T-helper 1 cell treated with Interleukin-12 subunit alpha and Interleukin-12 subunit beta and Interleukin-4 antibody, amounts not matched to agents 30 μg/mL and 1 μg/mL, for 36 hours (primary cell): ENCODE measurements at regions not wholly inside any gene's neighbourhood (a gene's known extent, or its start where the extent isn't known, plus 50 kb on each side); places are given as distances from the start of the nearest gene placed in this dataset.

Experiments
- H3K27ac Mint-ChIP-seq: one replicate; pipeline ENCODE4 v1.8.0; 2021; ENCODE audit warnings: mild to moderate bottlenecking, mixed read lengths
- H3K27me3 Mint-ChIP-seq: one replicate; pipeline ENCODE4 v1.8.0; 2021; ENCODE audit warnings: low read depth, mixed read lengths
- H3K36me3 Mint-ChIP-seq: one replicate; pipeline ENCODE4 v1.8.0; 2021; ENCODE audit warnings: low read depth, mixed read lengths
- H3K4me1 Mint-ChIP-seq: one replicate; pipeline ENCODE4 v1.8.0; 2021; ENCODE audit warnings: low read depth, mixed read lengths
- H3K4me3 Mint-ChIP-seq: one replicate; pipeline ENCODE4 v1.8.0; 2021; ENCODE audit warnings: mild to moderate bottlenecking, moderate library complexity, mixed read lengths
- H3K9me3 Mint-ChIP-seq: one replicate; pipeline ENCODE4 v1.8.0; 2021; ENCODE audit warnings: mixed read lengths

- Mint-ChIP-seq H3K27me3 (peaks cover 22% of the 10 kb centered on the region), H3K27ac (no peak overlapping the region), H3K9me3 (no peaks in the 10 kb centered on the region), H3K4me1 (no peaks in the 10 kb centered on the region), H3K4me3 (no peak overlapping the region), H3K36me3 (no peaks in the 10 kb centered on the region)
Measured at GRCh38 chr3:17983106-17983505, 240.7 kb upstream of the TBC1D5 start.

- H3K27me3 Mint-ChIP-seq = peaks cover 27% of the 10 kb centered on the region
- no peaks in the 10 kb centered on the region for H3K36me3 Mint-ChIP-seq
- H3K9me3 Mint-ChIP-seq = no peaks in the 10 kb centered on the region
- H3K4me3 Mint-ChIP-seq = no peak overlapping the region
- H3K27ac Mint-ChIP-seq = no peak overlapping the region
- no peaks in the 10 kb centered on the region for H3K4me1 Mint-ChIP-seq
Measured at GRCh38 chr3:17982211-17982880, 239.9 kb upstream of the TBC1D5 start.

- H3K4me1 Mint-ChIP-seq = no peaks in the 10 kb centered on the region
- H3K27ac Mint-ChIP-seq = no peak overlapping the region
- no peak overlapping the region for H3K4me3 Mint-ChIP-seq
- no peaks in the 10 kb centered on the region for H3K36me3 Mint-ChIP-seq
- no peaks in the 10 kb centered on the region for H3K9me3 Mint-ChIP-seq
- peaks cover 27% of the 10 kb centered on the region for H3K27me3 Mint-ChIP-seq
Measured at GRCh38 chr3:17980863-17981262, 238.4 kb upstream of the TBC1D5 start.

- no peaks in the 10 kb centered on the region for H3K36me3 Mint-ChIP-seq
- no peak overlapping the region for H3K27ac Mint-ChIP-seq
- H3K4me1 Mint-ChIP-seq = no peaks in the 10 kb centered on the region
- H3K4me3 Mint-ChIP-seq = no peak overlapping the region
- peaks cover 27% of the 10 kb centered on the region for H3K27me3 Mint-ChIP-seq
- no peaks in the 10 kb centered on the region for H3K9me3 Mint-ChIP-seq
Measured at GRCh38 chr3:17979911-17980310, 237.5 kb upstream of the TBC1D5 start.

- Mint-ChIP-seq H3K4me3 (no peak overlapping the region), H3K4me1 (no peaks in the 10 kb centered on the region), H3K36me3 (no peaks in the 10 kb centered on the region), H3K9me3 (no peaks in the 10 kb centered on the region), H3K27me3 (peaks cover 27% of the 10 kb centered on the region), H3K27ac (no peak overlapping the region)
Measured at GRCh38 chr3:17979252-17979651, 236.8 kb upstream of the TBC1D5 start.

- Mint-ChIP-seq H3K9me3 (no peaks in the 10 kb centered on the region), H3K36me3 (no peaks in the 10 kb centered on the region), H3K27me3 (peaks cover 14% of the 10 kb centered on the region), H3K27ac (no peak overlapping the region), H3K4me1 (no peaks in the 10 kb centered on the region), H3K4me3 (no peak overlapping the region)
Measured at GRCh38 chr3:17974206-17974841, 231.9 kb upstream of the TBC1D5 start.

- Mint-ChIP-seq H3K4me1 (no peaks in the 10 kb centered on the region), H3K27me3 (peaks cover 6% of the 10 kb centered on the region), H3K36me3 (no peaks in the 10 kb centered on the region), H3K4me3 (no peak overlapping the region), H3K9me3 (no peaks in the 10 kb centered on the region), H3K27ac (no peak overlapping the region)
Measured at GRCh38 chr3:17972959-17973906, 230.8 kb upstream of the TBC1D5 start.

- Mint-ChIP-seq H3K27me3 (no peaks in the 10 kb centered on the region), H3K4me3 (no peak overlapping the region), H3K27ac (no peak overlapping the region), H3K9me3 (no peaks in the 10 kb centered on the region), H3K4me1 (no peaks in the 10 kb centered on the region), H3K36me3 (no peaks in the 10 kb centered on the region)
Measured at GRCh38 chr3:17972476-17972875, 230.0 kb upstream of the TBC1D5 start.

GRCh38 chr3:17972030-17972429 lies 229.6 kb upstream of the TBC1D5 start:
- Mint-ChIP-seq H3K4me1 (no peaks in the 10 kb centered on the region), H3K9me3 (no peaks in the 10 kb centered on the region), H3K27me3 (no peaks in the 10 kb centered on the region), H3K4me3 (no peak overlapping the region), H3K27ac (no peak overlapping the region), H3K36me3 (no peaks in the 10 kb centered on the region)

- Mint-ChIP-seq H3K27me3 (no peaks in the 10 kb centered on the region), H3K9me3 (no peaks in the 10 kb centered on the region), H3K27ac (no peak overlapping the region), H3K36me3 (no peaks in the 10 kb centered on the region), H3K4me1 (no peaks in the 10 kb centered on the region), H3K4me3 (no peak overlapping the region)
Measured at GRCh38 chr3:17969985-17970568, 227.6 kb upstream of the TBC1D5 start.

GRCh38 chr3:17969244-17969643 lies 226.8 kb upstream of the TBC1D5 start:
- H3K9me3 Mint-ChIP-seq = no peaks in the 10 kb centered on the region
- H3K27me3 Mint-ChIP-seq = no peaks in the 10 kb centered on the region
- H3K4me3 Mint-ChIP-seq = no peak overlapping the region
- H3K4me1 Mint-ChIP-seq = no peaks in the 10 kb centered on the region
- no peak overlapping the region for H3K27ac Mint-ChIP-seq
- no peaks in the 10 kb centered on the region for H3K36me3 Mint-ChIP-seq

GRCh38 chr3:17967953-17968607 lies 225.6 kb upstream of the TBC1D5 start:
- H3K27me3 Mint-ChIP-seq = no peaks in the 10 kb centered on the region
- no peak overlapping the region for H3K27ac Mint-ChIP-seq
- H3K4me1 Mint-ChIP-seq = no peaks in the 10 kb centered on the region
- no peak overlapping the region for H3K4me3 Mint-ChIP-seq
- no peaks in the 10 kb centered on the region for H3K36me3 Mint-ChIP-seq
- H3K9me3 Mint-ChIP-seq = no peaks in the 10 kb centered on the region

GRCh38 chr3:17967111-17967510 lies 224.7 kb upstream of the TBC1D5 start:
- Mint-ChIP-seq H3K36me3 (no peaks in the 10 kb centered on the region), H3K27me3 (no peaks in the 10 kb centered on the region), H3K9me3 (no peaks in the 10 kb centered on the region), H3K27ac (no peak overlapping the region), H3K4me1 (no peaks in the 10 kb centered on the region), H3K4me3 (no peak overlapping the region)

- H3K9me3 Mint-ChIP-seq = no peaks in the 10 kb centered on the region
Measured at GRCh38 chr3:17965331-17965730, 222.9 kb upstream of the TBC1D5 start.

More at GRCh38 chr3:17965331-17965730, 222.9 kb upstream of the TBC1D5 start:
- Mint-ChIP-seq H3K36me3 (no peaks in the 10 kb centered on the region), H3K4me3 (no peak overlapping the region), H3K27me3 (no peaks in the 10 kb centered on the region), H3K27ac (no peak overlapping the region), H3K4me1 (no peaks in the 10 kb centered on the region)
